GM03348 (cell line): ENCODE measurements at regions not wholly inside any gene's neighbourhood (a gene's known extent, or its start where the extent isn't known, plus 50 kb on each side); places are given as distances from the start of the nearest gene placed in this dataset.
A peak's percentile ranks its signal among the peaks of the same experiment; 100 is the strongest.
"Not testable (repeated sequence)": the region's sequence is repeated elsewhere in the genome, so short reads cannot be mapped to it uniquely, and the experiment has no call there.

Experiments
- DNase-seq: peaks from one replicate; pipeline ENCODE4 v3.0.0; 2012; ENCODE audit warnings: low spot score

DNA sequence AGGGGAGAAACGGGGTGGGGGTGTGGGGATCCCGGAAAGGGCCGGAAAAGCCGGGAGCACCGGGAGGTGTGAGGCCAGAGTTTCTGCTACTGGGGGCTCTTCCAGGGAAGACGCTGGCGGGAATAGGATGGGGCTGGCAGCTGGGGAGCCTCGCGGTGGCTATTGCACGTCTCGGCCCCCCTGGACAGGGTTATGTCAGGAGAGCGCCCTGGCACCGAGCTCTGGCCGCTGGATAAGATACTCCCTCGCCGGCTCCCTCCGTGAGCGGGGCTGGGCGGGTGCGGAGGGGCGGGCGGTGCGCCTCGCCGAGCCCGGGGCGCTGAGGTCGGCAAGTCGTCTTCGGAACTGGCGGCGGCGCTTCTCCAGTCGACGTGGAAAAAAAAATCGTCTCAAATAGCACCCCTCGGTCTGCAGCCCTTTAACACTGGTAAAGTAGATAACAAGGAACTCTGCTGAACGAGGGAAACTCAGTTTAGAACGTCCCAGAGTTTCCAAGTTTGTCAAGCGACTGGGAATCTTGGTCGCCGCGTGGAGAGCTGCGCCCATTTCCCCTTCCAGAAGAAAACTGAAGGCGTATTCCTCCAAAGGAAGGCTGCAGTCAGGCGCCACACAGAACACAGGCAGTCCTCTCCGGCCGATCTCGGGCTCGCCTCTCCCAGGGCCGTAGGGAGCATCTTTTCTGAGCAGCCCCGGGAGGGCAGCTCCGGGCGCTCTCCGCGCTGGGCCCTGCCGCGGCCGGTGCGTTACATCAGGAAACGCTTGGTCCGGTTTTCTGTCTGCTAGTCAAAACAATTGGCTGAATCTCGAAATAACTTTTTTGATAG is 115.1 kb downstream of the KCNRG start:
- peak; percentile 77 for DNase-seq

- no peak for DNase-seq
Measured at GRCh38 chr13:50131920-50132903, 117.0 kb downstream of the KCNRG start.

DNA sequence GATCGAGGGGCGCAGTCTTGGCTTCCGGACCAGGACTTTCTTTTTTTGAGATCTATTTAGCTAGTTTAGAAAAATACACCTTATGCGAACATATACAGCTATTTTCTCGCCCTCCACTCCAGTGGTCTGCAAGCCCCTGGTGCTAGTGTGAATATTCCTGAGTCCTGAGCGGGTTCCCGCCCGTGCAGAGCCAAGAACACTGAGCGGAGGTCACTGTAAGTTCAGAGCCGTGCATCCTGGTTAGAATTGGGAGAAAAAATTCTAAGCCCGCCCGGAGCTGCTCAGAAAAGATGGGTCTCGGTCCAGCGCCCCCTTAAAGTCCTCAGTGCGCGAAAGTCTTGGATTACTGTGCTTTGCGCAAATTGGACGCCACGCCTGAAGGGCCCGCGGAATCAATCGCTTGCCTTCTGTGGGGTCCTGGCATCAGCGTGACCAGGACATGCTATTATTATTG is 117.7 kb downstream of the KCNRG start:
- no peak for DNase-seq

- DNase-seq: no peak
Measured at GRCh38 chr13:50133358-50133953, 118.2 kb downstream of the KCNRG start.

DNA sequence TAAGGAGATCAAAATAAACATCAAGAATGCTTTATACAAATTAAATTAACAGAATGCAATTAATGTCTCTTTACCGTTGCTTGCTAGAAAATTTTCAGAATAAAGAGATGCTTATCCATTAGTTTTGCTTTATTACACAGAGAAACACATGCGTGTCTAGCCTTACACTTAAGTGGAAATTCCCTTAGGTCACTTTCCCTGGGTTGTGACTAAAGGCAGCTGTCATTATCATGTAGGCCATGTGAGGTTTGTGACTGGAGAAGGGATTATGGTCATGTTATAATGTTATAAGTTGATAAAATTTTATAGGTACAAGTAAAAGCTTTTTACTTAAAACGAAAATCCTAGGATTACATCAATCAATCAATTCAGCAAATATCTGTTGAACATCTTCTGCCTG is 121.0 kb downstream of the KCNRG start:
- DNase-seq: no peak

DNA sequence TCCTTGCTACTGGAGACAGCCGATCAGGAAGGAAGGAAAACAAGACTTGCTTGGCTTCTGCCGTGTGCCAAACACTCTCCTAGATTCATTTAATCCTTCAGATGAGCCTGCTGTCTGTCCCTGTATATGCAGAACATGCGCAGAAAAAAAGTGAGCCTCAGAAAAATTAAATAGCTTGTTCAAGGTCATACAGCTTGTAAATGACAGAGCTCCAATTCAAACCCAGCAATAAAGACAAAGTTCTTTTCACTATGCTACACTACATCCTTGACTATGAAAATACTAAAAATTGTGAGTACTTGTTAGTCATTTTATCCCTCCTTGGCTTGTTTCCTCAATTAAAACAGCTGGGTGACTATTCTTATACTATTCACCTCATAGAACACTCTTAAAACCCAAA is 121.4 kb downstream of the KCNRG start:
- no peak for DNase-seq

DNA sequence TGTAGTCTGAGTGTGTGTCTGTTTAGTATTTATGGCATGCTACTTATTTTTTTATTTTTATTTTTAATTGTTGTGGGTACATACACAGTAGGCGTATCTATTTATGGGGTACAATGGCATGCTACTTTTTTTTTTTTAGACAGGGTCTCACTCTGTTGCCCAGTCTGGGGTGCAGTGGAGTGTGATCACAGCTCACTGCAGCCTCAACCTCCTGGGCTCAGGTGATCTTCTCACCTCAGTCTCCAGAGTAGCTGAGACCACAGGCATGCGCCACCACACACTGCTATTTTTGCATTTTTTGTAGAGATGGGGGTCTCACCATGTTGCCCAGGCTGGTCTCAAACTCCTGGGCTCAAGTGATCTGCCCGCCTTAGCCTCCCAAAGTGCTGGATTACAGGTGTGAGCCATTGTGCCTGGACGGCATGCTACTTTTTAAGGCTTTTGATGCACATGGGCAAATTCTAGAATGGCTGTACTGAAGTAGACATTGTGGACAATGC is 124.2 kb downstream of the KCNRG start:
- DNase-seq: not testable (repeated sequence)

DNA sequence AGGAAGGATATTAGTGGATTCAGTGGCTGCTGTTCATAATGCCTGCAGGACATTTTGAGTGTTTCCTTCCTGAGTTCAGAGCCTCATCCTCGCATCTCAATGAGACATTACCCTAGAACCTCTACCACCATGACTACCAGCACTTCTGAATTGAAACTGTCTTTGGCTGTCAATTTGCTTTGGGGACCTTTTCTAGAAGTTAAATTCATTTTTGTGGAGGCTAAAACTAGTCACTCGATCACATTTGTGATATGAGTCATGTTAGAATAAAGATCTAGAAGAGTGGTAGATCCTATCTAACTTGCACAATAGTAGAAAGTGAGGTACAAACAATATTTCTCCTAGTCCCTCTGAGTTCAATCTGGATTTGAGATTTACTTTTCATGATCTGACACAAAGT is 124.9 kb downstream of the KCNRG start:
- no peak for DNase-seq

GRCh38 chr13:50140581-50141374 is 125.5 kb downstream of the KCNRG start:
- no peak for DNase-seq

DNA sequence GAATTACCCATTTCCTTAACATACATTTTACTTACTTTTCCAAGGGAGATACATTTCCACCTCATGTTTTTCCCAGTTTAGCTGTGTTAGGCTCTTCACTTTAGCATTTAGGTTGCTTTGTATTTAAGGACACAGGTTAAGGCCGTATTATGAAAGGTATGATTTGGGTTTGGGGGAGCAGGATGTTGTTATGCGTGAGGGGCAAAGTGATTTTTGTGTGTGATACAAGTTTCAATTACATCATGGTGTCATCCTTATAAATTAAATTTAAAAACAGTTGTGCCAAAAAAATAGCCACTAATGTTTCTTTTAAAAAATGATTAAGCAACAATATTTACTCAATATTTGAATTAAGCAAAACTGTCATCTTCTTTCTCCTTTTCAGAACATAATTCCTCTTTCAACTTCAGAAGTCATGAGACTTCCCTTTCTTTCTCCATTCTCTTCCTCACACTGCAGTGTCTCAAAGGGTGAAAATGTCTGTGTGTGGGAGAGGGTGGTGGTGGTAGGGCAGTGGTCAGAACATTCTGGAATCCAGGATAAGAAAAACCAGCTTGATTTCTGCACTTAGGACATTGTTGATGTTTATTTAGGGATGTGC is 126.2 kb downstream of the KCNRG start:
- no peak for DNase-seq

DNA sequence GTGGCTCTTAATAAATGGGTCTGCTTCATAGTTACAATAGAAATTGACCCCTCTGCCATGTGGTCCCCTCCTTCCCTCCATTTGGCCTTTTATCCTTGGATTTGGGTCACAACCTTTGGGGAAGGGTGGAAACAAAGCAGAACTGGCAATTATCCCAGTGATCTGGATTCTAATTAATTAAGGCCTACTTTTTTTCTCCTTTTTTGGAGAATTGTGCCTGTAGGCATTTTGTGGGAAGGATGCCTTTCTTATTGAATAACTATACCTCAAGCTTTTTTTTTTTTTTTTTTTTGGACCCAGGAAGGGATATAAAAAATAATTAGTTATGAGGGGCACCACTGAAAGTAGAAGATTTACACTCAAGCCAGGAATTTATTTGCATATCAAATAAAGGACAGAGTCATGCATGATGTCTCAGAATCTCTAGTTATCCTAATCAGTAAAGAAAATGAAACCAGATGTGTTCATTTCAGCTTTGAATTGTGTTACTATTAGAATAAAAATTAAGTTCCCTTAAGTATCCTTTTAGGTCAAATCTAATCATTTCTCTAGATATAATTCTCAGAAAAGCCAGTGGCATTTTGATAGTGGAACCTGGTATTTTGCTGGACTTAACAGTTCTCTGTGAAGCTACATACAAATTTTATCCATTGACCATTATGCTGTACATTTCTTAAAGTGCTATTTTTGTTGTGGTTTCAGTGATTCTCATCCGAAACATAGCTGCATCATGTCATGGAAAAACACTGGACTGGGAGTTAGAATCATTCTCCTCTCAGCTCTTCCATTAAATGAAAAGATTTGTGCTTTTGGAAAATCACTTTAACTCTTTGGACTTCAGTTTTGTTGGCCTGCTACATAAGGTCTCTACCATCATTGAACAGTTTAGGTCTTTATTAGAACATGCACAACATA is 129.3 kb downstream of the KCNRG start:
- no peak for DNase-seq

DNA sequence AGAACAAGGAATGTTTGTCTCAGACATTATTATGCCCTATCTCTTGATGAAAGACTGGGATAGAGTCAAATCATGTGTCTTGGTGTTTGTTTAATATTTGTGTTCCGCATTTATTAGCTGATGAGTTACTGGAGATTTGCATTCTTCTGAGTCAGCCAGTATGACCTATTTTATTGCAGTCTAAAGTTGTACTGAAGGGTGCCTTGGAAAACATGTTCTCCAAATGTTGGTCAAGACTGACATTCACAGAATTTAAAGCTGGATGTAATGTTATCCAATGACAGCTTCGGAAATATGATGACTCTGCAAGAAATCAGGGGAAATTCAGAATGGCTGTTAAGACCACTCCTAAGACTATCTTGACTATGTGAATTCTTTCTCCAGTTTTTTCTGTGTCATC is 134.0 kb downstream of the KCNRG start:
- no peak for DNase-seq

GRCh38 chr13:50149932-50150331 is 134.7 kb downstream of the KCNRG start:
- no peak for DNase-seq

GRCh38 chr13:50152224-50152623 is 137.0 kb downstream of the KCNRG start:
- DNase-seq: no peak

DNA sequence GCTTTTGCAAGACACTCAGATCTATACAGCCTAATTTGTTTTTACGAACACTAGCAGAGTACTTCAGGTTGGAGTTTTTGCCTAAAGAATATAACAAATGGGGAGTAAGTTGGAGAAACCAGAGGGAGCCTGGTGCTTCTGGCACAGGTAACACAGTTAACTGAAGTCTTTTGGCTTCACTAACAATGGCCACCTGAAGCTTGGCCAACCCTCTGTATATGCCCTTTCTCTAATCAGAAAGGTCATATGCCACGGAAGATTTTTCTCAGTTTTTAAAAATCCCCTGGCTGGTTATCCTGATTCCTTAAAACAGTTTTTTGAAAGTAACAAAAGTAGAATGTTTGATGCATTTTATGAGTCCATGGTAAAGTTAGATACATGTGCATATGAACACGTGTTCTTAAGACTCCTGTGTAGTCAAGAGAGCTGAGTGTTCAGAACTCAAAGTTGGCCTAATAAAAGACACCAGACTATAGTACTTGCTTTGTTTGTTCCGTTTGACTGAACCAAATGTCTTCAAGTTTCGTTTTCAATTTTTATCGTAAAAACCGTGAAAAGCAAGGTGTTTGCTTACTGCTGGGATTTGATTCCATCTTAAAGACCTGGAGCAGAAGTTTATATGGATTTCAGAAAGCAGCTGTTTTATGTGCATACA is 137.5 kb downstream of the KCNRG start:
- no peak for DNase-seq

DNA sequence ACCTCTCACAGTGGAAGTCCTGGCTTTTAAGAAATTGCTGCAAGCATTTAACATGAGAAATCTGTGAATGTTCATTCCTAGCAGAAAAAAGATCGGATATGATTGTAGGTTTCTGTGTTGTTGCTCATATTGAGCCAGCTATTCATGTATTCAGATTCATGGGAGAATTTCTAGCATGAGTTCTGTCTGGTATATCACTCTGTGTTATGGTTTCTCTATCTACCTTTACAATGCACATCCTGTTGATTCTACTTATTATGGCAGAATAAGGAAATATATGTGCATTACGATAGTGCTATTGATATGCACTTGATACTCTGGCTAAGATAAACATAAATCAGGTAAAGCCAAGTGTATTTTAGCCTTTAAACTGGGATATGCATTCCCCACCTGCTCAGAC is 138.2 kb downstream of the KCNRG start:
- no peak for DNase-seq

DNA sequence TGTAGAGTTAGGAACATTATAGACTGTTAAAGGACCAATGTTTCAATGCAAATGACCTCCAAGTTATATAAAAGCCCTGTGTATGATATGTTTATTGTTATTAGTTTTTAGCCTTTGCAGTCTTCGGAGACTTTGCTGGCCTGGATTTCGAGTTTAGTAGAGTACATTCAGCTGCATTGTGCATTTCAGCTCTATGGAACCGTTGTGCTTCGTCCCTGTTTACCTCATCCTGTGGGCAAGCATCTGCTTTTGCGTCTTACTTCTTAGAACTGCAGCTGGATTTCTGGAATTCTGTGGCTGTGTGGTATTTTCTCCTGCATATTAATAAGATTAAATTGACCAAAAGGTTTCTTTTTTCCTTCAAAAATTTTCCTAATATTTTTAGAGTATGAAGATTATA is 138.6 kb downstream of the KCNRG start:
- no peak for DNase-seq

DNA sequence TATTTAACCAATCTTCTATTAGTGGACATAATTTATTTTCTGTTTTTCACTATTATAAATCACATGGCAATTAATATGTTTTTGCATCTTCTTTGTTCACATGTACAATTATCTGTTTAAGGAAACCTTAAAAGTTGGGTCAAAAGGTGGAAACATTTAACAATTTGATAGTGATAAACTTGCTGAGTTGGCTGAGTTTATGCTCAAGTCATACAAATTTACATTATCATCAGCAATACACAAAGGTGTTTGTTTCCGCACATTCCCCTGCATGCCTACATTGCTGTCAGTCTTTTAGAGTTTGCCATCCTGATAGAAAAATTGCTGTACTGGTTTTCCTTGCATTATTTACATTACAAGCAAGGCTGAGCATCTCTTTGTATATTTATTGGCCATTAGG is 139.5 kb downstream of the KCNRG start:
- DNase-seq: no peak

GRCh38 chr13:50156140-50156539 is 140.9 kb downstream of the KCNRG start:
- DNase-seq: peak; percentile 72
